ENCODE measurements at regions not wholly inside any gene's neighbourhood (a gene's known extent, or its start where the extent isn't known, plus 50 kb on each side); places are given as distances from the start of the nearest gene placed in this dataset.

DNA sequence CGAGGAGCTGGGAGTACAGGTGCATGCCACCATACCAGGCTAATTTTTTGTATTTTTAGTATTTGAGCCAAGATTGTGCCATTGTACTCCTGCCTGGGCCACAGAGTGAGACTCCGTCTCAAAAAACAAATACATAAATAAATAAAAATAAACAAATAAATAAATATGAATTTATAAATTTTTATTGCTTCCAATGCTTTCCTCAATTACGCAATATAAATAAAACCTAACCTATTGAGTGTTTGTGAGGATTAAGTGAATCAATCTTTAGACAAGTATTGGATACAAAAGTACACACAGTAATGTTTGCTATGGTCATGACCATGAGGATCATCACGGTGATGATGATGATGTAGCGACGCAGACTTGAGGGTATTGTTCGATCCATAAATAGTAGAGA lies 257.4 kb downstream of the ASXL3 start:
- no peak overlapping the region for H3K4me3 ChIP-seq (replicated peaks; ENCODE audit: low read depth, low read length)
- no peak for TF ChIP-seq CTCF (IDR thresholded peaks at IDR 0.05; ENCODE audit: low read depth, low read length, missing control alignments)
- DNase-seq (ENCODE audit: extremely low read depth, low read depth), result no peak

DNA sequence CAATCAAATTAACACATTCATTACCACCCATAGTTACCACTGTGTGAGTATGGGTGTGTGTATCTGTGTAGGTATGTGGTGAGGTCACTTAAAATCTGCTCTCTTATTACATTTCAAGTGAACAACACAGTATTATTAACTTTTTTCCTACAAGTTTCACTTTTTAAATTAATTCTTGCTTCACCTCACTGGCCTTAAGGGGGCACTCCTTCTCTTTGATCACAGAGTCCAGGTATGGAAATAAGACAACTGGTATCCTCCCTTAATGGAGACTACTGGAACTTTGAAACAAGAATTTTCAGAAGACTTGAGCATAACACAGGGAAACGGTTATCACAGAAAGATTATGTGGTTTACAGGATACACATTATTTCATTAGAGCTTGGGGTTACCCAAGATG lies 255.8 kb downstream of the ASXL3 start:
- TF ChIP-seq CTCF (IDR thresholded peaks at IDR 0.05; ENCODE audit: low read depth, low read length, missing control alignments), result no peak
- DNase-seq (ENCODE audit: extremely low read depth, low read depth), result no peak
- H3K4me3 ChIP-seq (replicated peaks; ENCODE audit: low read depth, low read length), result no peak overlapping the region

DNA sequence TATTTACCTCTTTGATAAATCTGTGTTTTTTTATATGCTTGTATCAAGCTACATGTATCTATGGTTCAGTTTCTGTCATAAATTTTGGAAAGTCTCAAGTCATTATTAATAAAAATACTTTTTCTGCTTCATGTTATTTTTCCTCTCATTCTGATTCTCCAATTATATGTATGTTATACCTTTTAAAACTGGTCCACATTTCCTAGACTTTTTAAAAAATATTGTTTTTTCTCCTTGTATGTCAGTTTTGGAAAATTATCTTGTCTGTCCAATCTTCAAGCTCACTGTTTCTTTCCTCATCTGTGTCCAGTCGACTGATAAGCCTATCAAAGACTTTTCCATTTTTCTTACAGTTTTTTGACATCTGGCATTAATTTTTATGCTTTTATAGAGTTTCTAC lies 253.4 kb downstream of the ASXL3 start:
- H3K4me3 ChIP-seq (replicated peaks; ENCODE audit: low read depth, low read length), result no peak overlapping the region
- no peak for TF ChIP-seq CTCF (IDR thresholded peaks at IDR 0.05; ENCODE audit: low read depth, low read length, missing control alignments)
- no peak for DNase-seq (ENCODE audit: extremely low read depth, low read depth)

DNA sequence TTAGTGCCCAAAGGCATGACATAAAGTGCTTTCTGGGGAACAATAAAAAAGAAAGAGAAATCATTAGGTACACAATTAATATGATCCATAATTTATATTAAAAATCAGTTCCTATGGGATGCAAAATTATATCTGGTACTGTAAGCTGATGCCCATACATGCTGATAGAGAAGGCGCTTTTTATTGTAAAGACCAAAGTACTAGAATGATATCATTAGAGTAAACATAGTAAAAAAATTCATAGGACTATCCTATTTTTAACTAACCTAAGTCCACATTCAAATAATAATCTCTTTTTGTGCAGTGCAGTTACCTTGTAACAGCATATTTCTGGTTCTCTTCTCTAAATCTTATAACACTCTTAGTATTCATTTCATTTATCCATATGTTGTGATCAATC lies 252.2 kb downstream of the ASXL3 start:
- DNase-seq (ENCODE audit: extremely low read depth, low read depth), result no peak
- no peak overlapping the region for H3K4me3 ChIP-seq (replicated peaks; ENCODE audit: low read depth, low read length)
- TF ChIP-seq CTCF (IDR thresholded peaks at IDR 0.05; ENCODE audit: low read depth, low read length, missing control alignments), result no peak

- no peak for TF ChIP-seq CTCF (IDR thresholded peaks at IDR 0.05; ENCODE audit: low read depth, low read length, missing control alignments)
These were observed 250.9 kb downstream of the ASXL3 start for GRCh38 chr18:33828949-33829348.

DNA sequence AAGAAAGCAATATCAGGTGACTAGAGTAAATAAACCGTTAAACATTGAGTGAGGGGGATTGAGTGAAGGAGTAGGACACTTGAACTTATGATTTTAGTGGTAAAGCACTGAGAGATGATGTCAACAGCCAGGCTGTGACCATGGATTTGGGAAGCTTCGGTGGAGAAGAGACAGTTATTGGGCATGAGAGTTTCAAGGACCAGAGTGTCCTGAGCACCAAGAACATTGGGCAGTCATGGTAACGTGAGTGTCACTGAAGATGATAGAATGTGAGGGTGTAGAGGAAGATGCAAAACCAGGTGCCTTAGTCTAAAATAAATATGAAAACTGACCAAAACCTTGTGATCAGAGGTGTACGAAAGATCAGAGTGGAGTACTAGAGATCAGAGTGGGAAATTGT lies 248.1 kb downstream of the ASXL3 start:
- H3K4me3 ChIP-seq (replicated peaks; ENCODE audit: low read depth, low read length), result no peak overlapping the region
- TF ChIP-seq CTCF (IDR thresholded peaks at IDR 0.05; ENCODE audit: low read depth, low read length, missing control alignments), result no peak
- no peak for DNase-seq (ENCODE audit: extremely low read depth, low read depth)

More at GRCh38 chr18:33828949-33829348, 250.9 kb downstream of the ASXL3 start:
- no peak overlapping the region for H3K4me3 ChIP-seq (replicated peaks; ENCODE audit: low read depth, low read length)
- no peak for DNase-seq (ENCODE audit: extremely low read depth, low read depth)

DNA sequence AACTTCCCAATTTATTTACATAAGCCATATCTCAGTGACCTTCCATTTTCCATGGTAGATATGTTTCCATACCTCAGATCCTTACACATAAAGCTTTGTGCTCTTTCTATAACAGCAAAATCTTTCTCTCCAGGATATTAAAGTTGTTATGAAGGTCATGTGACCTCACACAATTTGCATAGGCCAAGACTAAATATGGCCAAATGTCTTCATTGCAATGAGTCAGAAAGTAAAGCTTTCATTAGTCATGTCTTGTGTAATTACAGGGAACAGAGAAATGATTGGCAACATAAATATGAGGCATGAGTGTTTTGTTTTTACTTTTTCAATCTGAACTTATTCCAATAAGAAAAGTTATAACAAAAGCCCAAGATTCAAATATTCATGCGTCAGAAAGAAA lies 243.5 kb downstream of the ASXL3 start:
- no peak overlapping the region for H3K4me3 ChIP-seq (replicated peaks; ENCODE audit: low read depth, low read length)
- DNase-seq (ENCODE audit: extremely low read depth, low read depth), result no peak
- TF ChIP-seq CTCF (IDR thresholded peaks at IDR 0.05; ENCODE audit: low read depth, low read length, missing control alignments), result no peak

Data from HFF-Myc (cell line).